A549 (cell line): ENCODE measurements at regions not wholly inside any gene's neighbourhood (a gene's known extent, or its start where the extent isn't known, plus 50 kb on each side); places are given as distances from the start of the nearest gene placed in this dataset.

ENCODE experiments used
- ATAC-seq, 2 experiments: fragments of 200-7000 bp in 1 of 2; fragments of >200 bp in 1 of 2; cut with Nextera tagmentation in 1 of 2; cut with Tn5 transposase in 1 of 2; 3 replicates each; pipeline versions ENCODE4 v1.8.0 to v1.9.1; 2018 to 2020; ENCODE audit warnings: mild to moderate bottlenecking in 1 of 2, moderate library complexity in 1 of 2
- CTCF ChIA-PET: fragments of 300-600 bp; sonication (Branson Sonifier 250); formaldehyde crosslinking; extraction: SDS; loops from one replicate; lab custom pipeline; 2021; ENCODE audit warnings: antibody characterized with exemption, inconsistent platforms; lab: Yijun Ruan, JAX
- POLR2A ChIA-PET: fragments of 350-600 bp; formaldehyde crosslinking; extraction: SDS; loops from one replicate; lab custom pipeline; 2021; ENCODE audit warnings: antibody characterized with exemption, inconsistent platforms; lab: Yijun Ruan, JAX
- DNase-seq, 2 experiments: peaks; one replicate each; pipeline versions ENCODE4 v3.0.0 to v3.0.0-alpha.2; 2011 to 2016; ENCODE audit warnings: low read depth in 1 of 2, low spot score in 1 of 2
- FAIRE-seq: peaks from 2 replicates; lab custom pipeline; 2011; peaks lifted over from hg19 to GRCh38; lab: Jason Lieb, UNC
- H3K27ac ChIP-seq, 2 experiments: fragments of >200 bp; sonication (Bioruptor Twin); formaldehyde crosslinking; 3 replicates each; pipeline ENCODE4 v1.5.1; 2016 to 2017
- H3K4me1 ChIP-seq: fragments of >200 bp; sonication (Bioruptor Twin); formaldehyde crosslinking; 3 replicates; pipeline ENCODE4 v1.6.1; 2016
- H3K4me2 ChIP-seq: fragments of >200 bp; sonication (Bioruptor Twin); formaldehyde crosslinking; 3 replicates; pipeline ENCODE4 v1.6.1; 2016
- H3K4me3 ChIP-seq: fragments of >200 bp; sonication (Bioruptor Twin); formaldehyde crosslinking; 3 replicates; pipeline ENCODE4 v1.5.1; 2016
- H3K9me3 ChIP-seq: fragments of >200 bp; sonication (Bioruptor Twin); formaldehyde crosslinking; 3 replicates; pipeline ENCODE4 v1.6.1; 2016
- CTCF ChIP-seq: fragments of >200 bp; sonication (Bioruptor Twin); formaldehyde crosslinking; IDR thresholded peaks from 3 replicates; pipeline ENCODE4 v1.5.1; 2016
- E2F6 ChIP-seq: IDR thresholded peaks from 2 replicates; pipeline ENCODE4 v1.6.1; 2012; ENCODE audit warnings: low read depth, borderline replicate concordance
- EHMT2 ChIP-seq: fragments of 200-600 bp; sonication (generic); IDR thresholded peaks from 2 replicates; pipeline ENCODE4 v1.6.1; 2016; ENCODE audit warnings: antibody characterized with exemption, low read depth, mild to moderate bottlenecking, moderate library complexity
- ELK1 ChIP-seq: fragments of 150-350 bp; IDR thresholded peaks from 2 replicates; pipeline ENCODE4 v1.6.1; 2014; ENCODE audit warnings: low read depth, mild to moderate bottlenecking, low read length
- ESRRA ChIP-seq: fragments of 150-350 bp; IDR thresholded peaks from 2 replicates; pipeline ENCODE4 v1.6.1; 2014; ENCODE audit warnings: mild to moderate bottlenecking, low read length, borderline replicate concordance
- HOXA7 ChIP-seq: fragments of 250-450 bp; sonication (Bioruptor Pico); IDR thresholded peaks from 2 replicates; pipeline ENCODE4 v1.5.0; 2020; ENCODE audit warnings: mild to moderate bottlenecking, moderate library complexity
- MAFK ChIP-seq: fragments of 450-650 bp; IDR thresholded peaks from 2 replicates; pipeline ENCODE4 v1.6.1; 2014; ENCODE audit not compliant: partially characterized antibody
- MYC ChIP-seq: IDR thresholded peaks from 2 replicates; pipeline ENCODE4 v1.6.1; 2012; ENCODE audit warnings: mild to moderate bottlenecking, inconsistent platforms, low read length, improper control_type of control experiment, borderline replicate concordance
- PHF8 ChIP-seq: fragments of 200-600 bp; sonication (generic); IDR thresholded peaks from 2 replicates; pipeline ENCODE4 v1.6.1; 2016; ENCODE audit warnings: low read depth, mild to moderate bottlenecking, antibody characterized with exemption, moderate library complexity, borderline replicate concordance
- POLR2A ChIP-seq: IDR thresholded peaks from 2 replicates; pipeline ENCODE4 v1.6.1; 2012; ENCODE audit warnings: mild to moderate bottlenecking, low read length
- POLR2AphosphoS2 ChIP-seq: conservative IDR thresholded peaks from 2 replicates; pipeline ENCODE4 v1.6.1; 2012; ENCODE audit warnings: low read length, improper control_type of control experiment, inconsistent platforms
- REST ChIP-seq: fragments of 200-600 bp; sonication (generic); IDR thresholded peaks from 2 replicates; pipeline ENCODE4 v1.6.1; 2016; ENCODE audit warnings: antibody characterized with exemption, mild to moderate bottlenecking, moderate library complexity
- SMC3 ChIP-seq: fragments of >200 bp; sonication (Bioruptor Twin); formaldehyde crosslinking; IDR thresholded peaks from 3 replicates; pipeline ENCODE4 v1.6.1; 2018; ENCODE audit warnings: inconsistent platforms
- SREBF2 ChIP-seq: fragments of 450-650 bp; IDR thresholded peaks from 2 replicates; pipeline ENCODE4 v1.6.1; 2014; ENCODE audit warnings: mild to moderate bottlenecking, moderate library complexity
- TFCP2L1 ChIP-seq: fragments of 250-450 bp; sonication (Bioruptor Pico); IDR thresholded peaks from 2 replicates; pipeline ENCODE4 v1.5.0; 2021; ENCODE audit warnings: mild to moderate bottlenecking
- ZC3H11A ChIP-seq: fragments of 450-650 bp; IDR thresholded peaks from 2 replicates; pipeline ENCODE4 v1.6.1; 2014; ENCODE audit warnings: antibody characterized with exemption, mild to moderate bottlenecking
- ZSCAN20 ChIP-seq: fragments of 250-450 bp; sonication (Bioruptor Pico); IDR thresholded peaks from 2 replicates; pipeline ENCODE4 v1.8.0; 2022; ENCODE audit warnings: mild to moderate bottlenecking, moderate library complexity
- WGBS: methylation state at CpG from one replicate; pipeline ENCODE4 v1.1.6; 2017; ENCODE audit errors: missing lambda C conversion rate; 5-methylcytosine and 5-hydroxymethylcytosine counted together

- Histone ChIP-seq H3K4me1 (no peaks in the 10 kb centered on the region), H3K4me3 (no peak overlapping the region), H3K9me3 (no peaks in the 10 kb centered on the region), H3K4me2 (no peak overlapping the region), H3K27ac (no peak overlapping the region)
- DNase-seq (no peak), FAIRE-seq (no peak), ATAC-seq (no peak)
- CTCF ChIA-PET: interaction anchor here (0.7 kb wide), 1 partner anchor 724 kb away, joined by 3 read pairs; no protein-coding TSS in a partner anchor
- 89% methylated on average over 5 of the region's 5 CpGs for WGBS
- TF ChIP-seq ZSCAN20 (CRISPR knock-in tag): no peak
- no peak for TF ChIP-seq POLR2AphosphoS2
- TF ChIP-seq PHF8: no peak
- TF ChIP-seq POLR2A: no peak
- TF ChIP-seq TFCP2L1 (CRISPR knock-in tag): no peak
- POLR2A ChIA-PET: no interaction called here
Observed at GRCh38 chr6:139475241-139475640, 100.8 kb upstream of the CITED2 start.

GRCh38 chr6:139474145-139475108 is 100.0 kb upstream of the CITED2 start:
- no peak overlapping the region for H3K4me3 ChIP-seq
- H3K4me1 ChIP-seq: no peaks in the 10 kb centered on the region
- H3K4me2 ChIP-seq: no peak overlapping the region
- ATAC-seq: no peak
- H3K9me3 ChIP-seq: no peaks in the 10 kb centered on the region
- ChIA-PET CTCF (interaction anchor here (1.4 kb wide), 1 partner anchor 12 kb away, joined by 4 read pairs; no protein-coding TSS in a partner anchor), POLR2A (no interaction called here)
- DNase-seq: no peak
- FAIRE-seq: no peak
- TF ChIP-seq HOXA7 (CRISPR knock-in tag): no peak
- no peak for TF ChIP-seq E2F6
- no peak for TF ChIP-seq SMC3
- TF ChIP-seq SREBF2: no peak
- no peak for TF ChIP-seq ZC3H11A
- no peak for TF ChIP-seq ESRRA
- no peak for TF ChIP-seq EHMT2
- no peak for TF ChIP-seq REST
- TF ChIP-seq CTCF: no peak
- TF ChIP-seq MYC: no peak
- 79% methylated on average over 7 of the region's 7 CpGs for WGBS
- no peak overlapping the region for H3K27ac ChIP-seq

GRCh38 chr6:139473731-139474130 is 99.3 kb upstream of the CITED2 start:
- Histone ChIP-seq H3K4me2 (no peak overlapping the region), H3K27ac (no peak overlapping the region), H3K9me3 (no peaks in the 10 kb centered on the region), H3K4me3 (no peak overlapping the region)
- ChIA-PET POLR2A (no interaction called here), CTCF (interaction anchor here (1.4 kb wide), 1 partner anchor 12 kb away, joined by 4 read pairs; no protein-coding TSS in a partner anchor)
- no peak for FAIRE-seq
- WGBS: 91% methylated on average over 2 of the region's 2 CpGs
- TF ChIP-seq MAFK: peak; percentile 40
- TF ChIP-seq ELK1: no peak
- TF ChIP-seq, all 56 proteins: peak for 1
- DNase-seq (no peak), ATAC-seq (no peak)
- no peaks in the 10 kb centered on the region for H3K4me1 ChIP-seq
